HL-60 (cell line): ENCODE measurements at regions not wholly inside any gene's neighbourhood (a gene's known extent, or its start where the extent isn't known, plus 50 kb on each side); places are given as distances from the start of the nearest gene placed in this dataset.

Experiments
- DNase-seq, 2 experiments: peaks; one replicate each; pipeline ENCODE4 v3.0.0-alpha.2; 2010 to 2020; ENCODE audit warnings: low read depth in 1 of 2, low spot score in 1 of 2
- H3K27ac ChIP-seq: fragments of 250-450 bp; sonication (Bioruptor Pico); replicated peaks from 2 replicates; pipeline ENCODE4 v1.5.1; 2020; ENCODE audit warnings: mild to moderate bottlenecking, moderate library complexity
- H3K27me3 ChIP-seq: fragments of 250-450 bp; sonication (Bioruptor Pico); 2 replicates; pipeline ENCODE4 v1.5.1; 2021; ENCODE audit warnings: mild to moderate bottlenecking, moderate library complexity; ENCODE audit not compliant: insufficient read depth, poor library complexity, severe bottlenecking
- H3K4me3 ChIP-seq: replicated peaks from 2 replicates; pipeline ENCODE4 v1.5.1; 2011; ENCODE audit warnings: mild to moderate bottlenecking, control low read depth, low read length; ENCODE audit not compliant: insufficient read depth
- CTCF ChIP-seq: IDR thresholded peaks from one replicate; pipeline ENCODE4 v1.5.1; 2011; ENCODE audit warnings: low read length, control low read depth, inconsistent platforms; ENCODE audit not compliant: insufficient read depth
- GABPA ChIP-seq: IDR thresholded peaks from 2 replicates; pipeline ENCODE4 v1.6.1; 2012; ENCODE audit warnings: low read depth
- POLR2AphosphoS5 ChIP-seq: IDR thresholded peaks from 2 replicates; pipeline ENCODE4 v1.6.1; 2012; ENCODE audit warnings: low read depth
- SPI1 ChIP-seq: IDR thresholded peaks from 2 replicates; pipeline ENCODE4 v1.6.1; 2012; ENCODE audit warnings: low read depth, mild to moderate bottlenecking, borderline replicate concordance
- TF ChIP-seq, protein P1 (sequence below): IDR thresholded peaks from 2 replicates; pipeline ENCODE4 v1.6.1; 2012; ENCODE audit warnings: low read depth; ENCODE audit not compliant: insufficient replicate concordance

GRCh38 chr10:44317856-44318255, 67.0 kb downstream of the CXCL12 start:
- no peaks in the 10 kb centered on the region for H3K27me3 ChIP-seq
- TF ChIP-seq SPI1 (no peak), GABPA (no peak), CTCF (no peak), POLR2AphosphoS5 (no peak)
- TF ChIP-seq, protein P1, sequence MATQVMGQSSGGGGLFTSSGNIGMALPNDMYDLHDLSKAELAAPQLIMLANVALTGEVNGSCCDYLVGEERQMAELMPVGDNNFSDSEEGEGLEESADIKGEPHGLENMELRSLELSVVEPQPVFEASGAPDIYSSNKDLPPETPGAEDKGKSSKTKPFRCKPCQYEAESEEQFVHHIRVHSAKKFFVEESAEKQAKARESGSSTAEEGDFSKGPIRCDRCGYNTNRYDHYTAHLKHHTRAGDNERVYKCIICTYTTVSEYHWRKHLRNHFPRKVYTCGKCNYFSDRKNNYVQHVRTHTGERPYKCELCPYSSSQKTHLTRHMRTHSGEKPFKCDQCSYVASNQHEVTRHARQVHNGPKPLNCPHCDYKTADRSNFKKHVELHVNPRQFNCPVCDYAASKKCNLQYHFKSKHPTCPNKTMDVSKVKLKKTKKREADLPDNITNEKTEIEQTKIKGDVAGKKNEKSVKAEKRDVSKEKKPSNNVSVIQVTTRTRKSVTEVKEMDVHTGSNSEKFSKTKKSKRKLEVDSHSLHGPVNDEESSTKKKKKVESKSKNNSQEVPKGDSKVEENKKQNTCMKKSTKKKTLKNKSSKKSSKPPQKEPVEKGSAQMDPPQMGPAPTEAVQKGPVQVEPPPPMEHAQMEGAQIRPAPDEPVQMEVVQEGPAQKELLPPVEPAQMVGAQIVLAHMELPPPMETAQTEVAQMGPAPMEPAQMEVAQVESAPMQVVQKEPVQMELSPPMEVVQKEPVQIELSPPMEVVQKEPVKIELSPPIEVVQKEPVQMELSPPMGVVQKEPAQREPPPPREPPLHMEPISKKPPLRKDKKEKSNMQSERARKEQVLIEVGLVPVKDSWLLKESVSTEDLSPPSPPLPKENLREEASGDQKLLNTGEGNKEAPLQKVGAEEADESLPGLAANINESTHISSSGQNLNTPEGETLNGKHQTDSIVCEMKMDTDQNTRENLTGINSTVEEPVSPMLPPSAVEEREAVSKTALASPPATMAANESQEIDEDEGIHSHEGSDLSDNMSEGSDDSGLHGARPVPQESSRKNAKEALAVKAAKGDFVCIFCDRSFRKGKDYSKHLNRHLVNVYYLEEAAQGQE = no peak

DNA sequence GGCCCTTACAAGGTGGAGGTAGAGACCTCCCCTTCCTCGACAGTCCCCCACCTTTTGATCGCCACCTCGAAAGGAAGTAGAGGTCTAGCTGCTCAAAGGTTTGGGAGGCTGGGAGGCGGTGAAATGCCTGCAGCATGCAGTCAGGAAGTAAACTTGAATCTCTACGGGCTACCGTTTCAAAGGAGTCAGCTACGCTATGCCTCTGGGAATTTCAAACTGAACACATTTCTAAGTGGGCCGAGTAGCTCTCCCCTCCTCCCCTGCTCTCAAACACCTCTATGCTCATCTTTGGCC, 68.0 kb downstream of the CXCL12 start:
- H3K4me3 ChIP-seq = no peak overlapping the region
- no peaks in the 10 kb centered on the region for H3K27me3 ChIP-seq
- DNase-seq = no peak
- TF ChIP-seq POLR2AphosphoS5 (no peak), GABPA (no peak), SPI1 (no peak), CTCF (no peak)
- TF ChIP-seq, protein P1 = no peak
- no peak overlapping the region for H3K27ac ChIP-seq

More at GRCh38 chr10:44317856-44318255, 67.0 kb downstream of the CXCL12 start:
- Histone ChIP-seq H3K4me3 (no peak overlapping the region), H3K27ac (no peak overlapping the region)
- DNase-seq = no peak

- DNase-seq = no peak
- TF ChIP-seq SPI1 = no peak
- TF ChIP-seq, protein P1 = no peak
- no peak for TF ChIP-seq CTCF
- no peak for TF ChIP-seq POLR2AphosphoS5
- TF ChIP-seq GABPA = no peak
- H3K4me3 ChIP-seq = no peak overlapping the region
Observed at GRCh38 chr10:44316187-44316921, 68.5 kb downstream of the CXCL12 start.

More at GRCh38 chr10:44316187-44316921, 68.5 kb downstream of the CXCL12 start:
- Histone ChIP-seq H3K27ac (no peak overlapping the region), H3K27me3 (peaks cover 2% of the 10 kb centered on the region)
